Stomach (tissue), 4 donors: ENCODE measurements at regions not wholly inside any gene's neighbourhood (a gene's known extent, or its start where the extent isn't known, plus 50 kb on each side); places are given as distances from the start of the nearest gene placed in this dataset.

ENCODE experiments used
- EP300 ChIP-seq: sonication (generic); formaldehyde crosslinking; IDR thresholded peaks from one replicate; pipeline ENCODE4 v1.6.1; 2017; ENCODE audit warnings: antibody characterized with exemption
- TF ChIP-seq, protein P1 (sequence below), 7 experiments: fragments of 450-650 bp in 4 of 7; fragments of 200-600 bp in 3 of 7; sonication (generic) in 3 of 7; IDR thresholded peaks; one replicate each; pipeline ENCODE4 v1.5.1; 2016 to 2019; ENCODE audit warnings: antibody characterized with exemption in 7 of 7, control low read depth in 2 of 7, mild to moderate bottlenecking in 1 of 7

DNA sequence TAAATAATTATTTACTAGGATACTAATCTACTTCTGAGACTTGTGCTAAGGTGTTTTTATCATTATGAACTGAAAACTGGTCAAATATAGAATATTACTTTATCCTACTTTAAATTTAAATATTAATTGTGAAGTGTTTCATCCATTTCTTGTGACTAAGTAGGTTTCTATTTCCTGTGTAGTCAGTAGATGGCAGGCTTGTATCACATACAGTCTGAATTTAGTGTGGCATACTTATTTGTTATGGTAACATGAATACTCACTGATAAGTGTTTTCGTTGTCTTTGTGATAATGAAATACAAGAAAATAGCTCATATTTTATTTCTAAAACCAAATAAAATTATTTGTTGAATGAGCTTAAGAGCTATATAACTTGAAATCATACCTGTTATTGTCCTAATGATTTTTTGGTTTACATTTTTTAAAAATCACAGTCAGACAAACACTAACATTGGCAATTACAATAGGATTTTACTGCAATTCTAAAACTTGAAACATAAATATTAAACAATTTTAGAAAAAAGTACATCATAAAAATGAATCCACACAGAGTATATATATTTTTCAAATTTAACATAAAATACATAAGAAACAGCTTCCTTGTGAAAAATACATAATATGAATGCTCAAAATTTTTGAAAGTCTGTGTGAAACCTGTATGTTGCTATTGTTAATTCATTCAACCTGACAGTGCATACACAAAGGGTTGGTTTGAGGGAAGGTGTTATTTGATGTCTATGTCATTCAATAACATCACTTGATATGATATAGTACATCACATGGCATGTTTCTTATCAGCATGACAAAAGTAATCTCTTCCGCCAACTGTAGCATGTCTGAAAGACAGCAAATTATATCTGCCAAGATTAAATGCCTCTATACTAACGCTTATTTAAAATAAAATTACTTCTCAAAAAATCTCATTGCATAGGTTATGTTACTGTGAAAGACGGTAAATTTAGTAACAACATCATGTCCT lies 904.8 kb upstream of the PCDH20 start:
- TF ChIP-seq EP300, result no peak
- TF ChIP-seq, protein P1, sequence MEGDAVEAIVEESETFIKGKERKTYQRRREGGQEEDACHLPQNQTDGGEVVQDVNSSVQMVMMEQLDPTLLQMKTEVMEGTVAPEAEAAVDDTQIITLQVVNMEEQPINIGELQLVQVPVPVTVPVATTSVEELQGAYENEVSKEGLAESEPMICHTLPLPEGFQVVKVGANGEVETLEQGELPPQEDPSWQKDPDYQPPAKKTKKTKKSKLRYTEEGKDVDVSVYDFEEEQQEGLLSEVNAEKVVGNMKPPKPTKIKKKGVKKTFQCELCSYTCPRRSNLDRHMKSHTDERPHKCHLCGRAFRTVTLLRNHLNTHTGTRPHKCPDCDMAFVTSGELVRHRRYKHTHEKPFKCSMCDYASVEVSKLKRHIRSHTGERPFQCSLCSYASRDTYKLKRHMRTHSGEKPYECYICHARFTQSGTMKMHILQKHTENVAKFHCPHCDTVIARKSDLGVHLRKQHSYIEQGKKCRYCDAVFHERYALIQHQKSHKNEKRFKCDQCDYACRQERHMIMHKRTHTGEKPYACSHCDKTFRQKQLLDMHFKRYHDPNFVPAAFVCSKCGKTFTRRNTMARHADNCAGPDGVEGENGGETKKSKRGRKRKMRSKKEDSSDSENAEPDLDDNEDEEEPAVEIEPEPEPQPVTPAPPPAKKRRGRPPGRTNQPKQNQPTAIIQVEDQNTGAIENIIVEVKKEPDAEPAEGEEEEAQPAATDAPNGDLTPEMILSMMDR (IDR thresholded peaks at IDR 0.05), result peak in 4 of 7 experiments; percentile 10 to 50 (median 40)
